ENCODE measurements at regions not wholly inside any gene's neighbourhood (a gene's known extent, or its start where the extent isn't known, plus 50 kb on each side); places are given as distances from the start of the nearest gene placed in this dataset.
A peak's percentile ranks its signal among the peaks of the same experiment; 100 is the strongest.

GRCh38 chr2:120940726-120941256 lies 205.1 kb downstream of the GLI2 start:
- DNase-seq = no peak

- DNase-seq = no peak
These were observed 206.0 kb downstream of the GLI2 start for GRCh38 chr2:120941571-120942120.

GRCh38 chr2:120942658-120943057 lies 207.0 kb downstream of the GLI2 start:
- peak; percentile 21 for DNase-seq

GRCh38 chr2:120943403-120944034 lies 207.9 kb downstream of the GLI2 start:
- DNase-seq = no peak

GRCh38 chr2:120944575-120944974 lies 208.9 kb downstream of the GLI2 start:
- DNase-seq = no peak

GRCh38 chr2:120945091-120945490 lies 209.4 kb downstream of the GLI2 start:
- DNase-seq = no peak

- no peak for DNase-seq
These were observed 210.3 kb downstream of the GLI2 start for GRCh38 chr2:120945832-120946499.

- no peak for DNase-seq
These were observed 211.7 kb downstream of the GLI2 start for GRCh38 chr2:120947327-120947726.

- DNase-seq = no peak
These were observed 212.5 kb downstream of the GLI2 start for GRCh38 chr2:120947982-120948661.

- DNase-seq = no peak
These were observed 213.0 kb downstream of the GLI2 start for GRCh38 chr2:120948662-120949011.

- peak; percentile 81 for DNase-seq
These were observed 213.6 kb downstream of the GLI2 start for GRCh38 chr2:120949027-120949956.

- DNase-seq = no peak
These were observed 214.4 kb downstream of the GLI2 start for GRCh38 chr2:120949957-120950590.

GRCh38 chr2:120951693-120952092 lies 216.0 kb downstream of the GLI2 start:
- DNase-seq = no peak

- DNase-seq = no peak
These were observed 216.7 kb downstream of the GLI2 start for GRCh38 chr2:120952318-120952717.

GRCh38 chr2:120953066-120953756 lies 217.5 kb downstream of the GLI2 start:
- no peak for DNase-seq

- DNase-seq = no peak
These were observed 218.3 kb downstream of the GLI2 start for GRCh38 chr2:120953843-120954584.

- no peak for DNase-seq
These were observed 219.3 kb downstream of the GLI2 start for GRCh38 chr2:120954939-120955338.

- no peak for DNase-seq
These were observed 219.8 kb downstream of the GLI2 start for GRCh38 chr2:120955427-120955826.

GRCh38 chr2:120956486-120957156 lies 221.0 kb downstream of the GLI2 start:
- no peak for DNase-seq

- DNase-seq = no peak
These were observed 222.2 kb downstream of the GLI2 start for GRCh38 chr2:120957905-120958304.

All from DMS53 (cell line).